ENCODE measurements at regions not wholly inside any gene's neighbourhood (a gene's known extent, or its start where the extent isn't known, plus 50 kb on each side); places are given as distances from the start of the nearest gene placed in this dataset.

DNA sequence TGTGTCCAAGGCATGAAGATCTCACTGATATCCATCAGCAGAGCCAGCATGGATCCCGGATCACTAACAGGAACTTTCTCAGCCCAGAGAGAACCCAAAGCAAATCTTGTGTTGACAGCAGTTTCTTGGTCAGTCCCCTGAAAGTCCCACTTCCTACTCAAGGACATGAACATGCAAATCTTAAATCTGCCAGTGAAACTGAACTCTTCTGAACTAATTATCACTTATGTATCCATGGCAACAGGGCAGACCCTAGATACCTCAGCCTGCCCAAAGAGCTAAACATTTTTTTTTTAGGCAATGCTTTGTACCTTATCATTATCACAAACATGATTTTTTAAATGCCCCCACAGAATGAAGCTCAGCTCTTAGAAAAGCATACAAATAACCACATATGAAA is 127.8 kb upstream of the DDX18 start:
- WGBS, 2 experiments (ENCODE audit: extremely low coverage in 1 of 2, insufficient coverage in 1 of 2, insufficient read length in 1 of 2, insufficient replicate concordance in 2 of 2, low coverage in 1 of 2, low lambda C conversion rate in 2 of 2, missing lambda C conversion rate in 1 of 2): 92% methylated on average over 1 of the region's 1 CpG; no CpG with 5 or more reads in 1 of the 2 experiments
- Histone ChIP-seq H3K4me2 (ENCODE audit: insufficient read depth in 1 of 2, low read depth in 2 of 2, low read length in 2 of 2) (no peak overlapping the region), H3K4ac (replicated peaks; ENCODE audit: insufficient read length, low read depth, low read length) (no peak overlapping the region), H3K27ac (ENCODE audit: low read depth, low read length) (no peak overlapping the region), H3K4me1 (replicated peaks in 1 of 4; ENCODE audit: control insufficient read depth in 3 of 4, insufficient read depth in 4 of 4, low read length in 3 of 4) (no peaks in the 10 kb centered on the region), H3K36me3 (ENCODE audit: control insufficient read depth in 2 of 4, insufficient read depth in 4 of 4, low read length in 3 of 4) (no peaks in the 10 kb centered on the region), H3K9me3 (ENCODE audit: insufficient read depth in 2 of 2, low read depth in 1 of 2, low read length in 1 of 2) (no peaks in the 10 kb centered on the region), H3K9ac (replicated peaks in 1 of 4; ENCODE audit: extremely low read depth in 1 of 4, low read depth in 3 of 4, low read length in 3 of 4) (no peak overlapping the region), H3K4me3 (ENCODE audit: extremely low read depth in 1 of 4, insufficient read depth in 2 of 4, low read depth in 3 of 4, low read length in 4 of 4) (no peak overlapping the region), H2BK12ac (ENCODE audit: low read depth, low read length) (no peak overlapping the region), H4K91ac (replicated peaks; ENCODE audit: insufficient read length, low read length) (no peak overlapping the region), H4K20me1 (replicated peaks in 1 of 2; ENCODE audit: control insufficient read depth in 1 of 2, insufficient read depth in 2 of 2, low read length in 2 of 2) (no peaks in the 10 kb centered on the region), H3K14ac (ENCODE audit: insufficient read length) (no peak overlapping the region), H4K8ac (ENCODE audit: extremely low read depth, insufficient read depth, low read length) (no peak overlapping the region), H3K18ac (ENCODE audit: extremely low read depth, low read length) (no peak overlapping the region), H3K27me3 (replicated peaks in 1 of 4; ENCODE audit: control insufficient read depth in 3 of 4, extremely low read depth in 1 of 4, insufficient read depth in 3 of 4, low read length in 3 of 4) (no peaks in the 10 kb centered on the region; a peak in 1 of 7 replicates), H2BK15ac (ENCODE audit: low read length) (no peak overlapping the region), H3K79me1 (ENCODE audit: low read depth, low read length) (no peaks in the 10 kb centered on the region), H4K5ac (ENCODE audit: insufficient read length, low read depth, low read length) (no peak overlapping the region), H3K79me2 (ENCODE audit: control insufficient read depth in 1 of 2, insufficient read depth in 2 of 2, low read length in 2 of 2) (no peaks in the 10 kb centered on the region), H2AK5ac (ENCODE audit: low read depth, low read length) (no peak overlapping the region), H2BK20ac (ENCODE audit: low read length) (no peak overlapping the region), H3K23ac (ENCODE audit: insufficient read length) (no peak overlapping the region), H2BK5ac (ENCODE audit: low read depth, low read length) (no peak overlapping the region), H2BK120ac (replicated peaks; ENCODE audit: low read depth, low read length) (no peak overlapping the region), H2AFZ (ENCODE audit: low read length) (no peak overlapping the region), H3K56ac (replicated peaks; ENCODE audit: insufficient read length, low read depth, low read length) (no peak overlapping the region), H3K23me2 (ENCODE audit: low read depth, low read length) (no peaks in the 10 kb centered on the region)
- CTCF ChIA-PET (ENCODE audit: partially characterized antibody): interaction anchor here (0.7 kb wide), 1 partner anchor 17 kb away, joined by 3 read pairs; no protein-coding TSS in a partner anchor
- FAIRE-seq: no peak
- POLR2A ChIA-PET (ENCODE audit: partially characterized antibody): no interaction called here
- DNase-seq (ENCODE audit: low read depth in 1 of 2, low spot score in 2 of 2): no peak
- TF ChIP-seq HDAC6 (IDR thresholded peaks at IDR 0.05; ENCODE audit: low read depth, low read length) (no peak), SUZ12 (IDR thresholded peaks at IDR 0.05; ENCODE audit: low read length) (no peak), ASH2L (IDR thresholded peaks at IDR 0.05; ENCODE audit: low read length) (no peak), RFX5 (IDR thresholded peaks at IDR 0.05; ENCODE audit: borderline replicate concordance, low read depth, low read length) (no peak), CHD1 (IDR thresholded peaks at IDR 0.05; ENCODE audit: low read depth, low read length) (no peak), GTF2F1 (IDR thresholded peaks at IDR 0.05; ENCODE audit: borderline replicate concordance, low read depth, low read length) (no peak), CBX5 (IDR thresholded peaks at IDR 0.05; ENCODE audit: low read depth, low read length) (no peak), JUND (IDR thresholded peaks at IDR 0.05; ENCODE audit: low read length) (no peak), KDM1A (IDR thresholded peaks at IDR 0.05; ENCODE audit: borderline replicate concordance, low read length) (no peak), CBX8 (IDR thresholded peaks at IDR 0.05; ENCODE audit: borderline replicate concordance, low read depth, low read length) (no peak), TEAD4 (IDR thresholded peaks at IDR 0.05; ENCODE audit: low read depth, low read length) (no peak), POLR2A (IDR thresholded peaks at IDR 0.05; ENCODE audit: control extremely low read depth in 1 of 2, low read depth in 2 of 2, low read length in 2 of 2) (no peak), BACH1 (IDR thresholded peaks at IDR 0.05; ENCODE audit: low read length) (no peak)
- TF ChIP-seq, protein P1, sequence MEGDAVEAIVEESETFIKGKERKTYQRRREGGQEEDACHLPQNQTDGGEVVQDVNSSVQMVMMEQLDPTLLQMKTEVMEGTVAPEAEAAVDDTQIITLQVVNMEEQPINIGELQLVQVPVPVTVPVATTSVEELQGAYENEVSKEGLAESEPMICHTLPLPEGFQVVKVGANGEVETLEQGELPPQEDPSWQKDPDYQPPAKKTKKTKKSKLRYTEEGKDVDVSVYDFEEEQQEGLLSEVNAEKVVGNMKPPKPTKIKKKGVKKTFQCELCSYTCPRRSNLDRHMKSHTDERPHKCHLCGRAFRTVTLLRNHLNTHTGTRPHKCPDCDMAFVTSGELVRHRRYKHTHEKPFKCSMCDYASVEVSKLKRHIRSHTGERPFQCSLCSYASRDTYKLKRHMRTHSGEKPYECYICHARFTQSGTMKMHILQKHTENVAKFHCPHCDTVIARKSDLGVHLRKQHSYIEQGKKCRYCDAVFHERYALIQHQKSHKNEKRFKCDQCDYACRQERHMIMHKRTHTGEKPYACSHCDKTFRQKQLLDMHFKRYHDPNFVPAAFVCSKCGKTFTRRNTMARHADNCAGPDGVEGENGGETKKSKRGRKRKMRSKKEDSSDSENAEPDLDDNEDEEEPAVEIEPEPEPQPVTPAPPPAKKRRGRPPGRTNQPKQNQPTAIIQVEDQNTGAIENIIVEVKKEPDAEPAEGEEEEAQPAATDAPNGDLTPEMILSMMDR (IDR thresholded peaks at IDR 0.05; ENCODE audit: control extremely low read depth in 1 of 3, insufficient read depth in 1 of 3, low read depth in 1 of 3, low read length in 3 of 3): no peak
